ENCODE measurements at regions not wholly inside any gene's neighbourhood (a gene's known extent, or its start where the extent isn't known, plus 50 kb on each side); places are given as distances from the start of the nearest gene placed in this dataset.

GRCh38 chr13:40181203-40181845 is 485.1 kb downstream of the FOXO1 start:
- intact Hi-C loops (cut with micrococcal nuclease) = no loop called here
- no peak for DNase-seq
- Mint-ChIP-seq H3K4me3 (no peak overlapping the region), H3K4me1 (ENCODE audit: low read depth) (peaks cover 59% of the 10 kb centered on the region), H3K36me3 (ENCODE audit: low read depth) (no peaks in the 10 kb centered on the region), H3K27ac (no peak overlapping the region), H3K9me3 (no peaks in the 10 kb centered on the region), H3K27me3 (ENCODE audit: low read depth) (no peaks in the 10 kb centered on the region)
- CTCF ChIA-PET = interaction anchor here (0.5 to 1.0 kb wide), 4 partner anchors 10 to 432 kb away, joined by 3 to 4 read pairs (median 4); no protein-coding TSS in a partner anchor

- H3K27me3 Mint-ChIP-seq (ENCODE audit: low read depth) = no peaks in the 10 kb centered on the region
- intact Hi-C loops (cut with micrococcal nuclease) = no loop called here
- no peaks in the 10 kb centered on the region for H3K36me3 Mint-ChIP-seq (ENCODE audit: low read depth)
- DNase-seq = no peak
- CTCF ChIA-PET = no interaction called here
- peaks cover 67% of the 10 kb centered on the region for H3K4me1 Mint-ChIP-seq (ENCODE audit: low read depth)
- no peak overlapping the region for H3K27ac Mint-ChIP-seq
- no peak overlapping the region for H3K4me3 Mint-ChIP-seq
- H3K9me3 Mint-ChIP-seq = no peaks in the 10 kb centered on the region
Observed at GRCh38 chr13:40182591-40182990, 483.9 kb downstream of the FOXO1 start.

DNA sequence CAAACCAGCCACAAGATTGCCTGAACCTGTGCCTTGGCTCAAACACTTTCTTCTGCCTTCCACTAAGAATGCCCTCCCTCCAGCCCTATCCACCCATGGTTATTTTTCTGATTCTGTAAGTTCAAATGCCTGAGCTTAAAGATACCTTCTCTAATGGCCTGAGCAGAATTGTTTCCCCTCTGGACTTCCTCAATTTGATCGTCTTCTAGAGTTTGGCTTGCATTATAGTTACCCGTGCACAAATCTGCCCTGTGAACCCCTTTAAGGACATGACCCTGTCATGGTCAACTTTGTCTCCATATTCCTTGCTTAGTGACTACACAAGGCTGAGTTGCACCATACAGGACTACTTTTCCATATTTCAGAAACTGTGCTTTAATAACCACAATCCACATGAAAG is 481.0 kb downstream of the FOXO1 start:
- peaks cover 74% of the 10 kb centered on the region for H3K4me1 Mint-ChIP-seq (ENCODE audit: low read depth)
- H3K27me3 Mint-ChIP-seq (ENCODE audit: low read depth) = no peaks in the 10 kb centered on the region
- H3K9me3 Mint-ChIP-seq = no peaks in the 10 kb centered on the region
- no peak overlapping the region for H3K27ac Mint-ChIP-seq
- no peaks in the 10 kb centered on the region for H3K36me3 Mint-ChIP-seq (ENCODE audit: low read depth)
- intact Hi-C loops (cut with micrococcal nuclease) = loop anchor here (5.0 kb wide), 2 partner anchors 158 to 412 kb away; no protein-coding TSS in a partner anchor
- H3K4me3 Mint-ChIP-seq = no peak overlapping the region
- DNase-seq = no peak
- CTCF ChIA-PET = interaction anchor here (0.6 to 1.6 kb wide), 3 partner anchors 11 to 241 kb away, joined by 3 to 5 read pairs (median 4); no protein-coding TSS in a partner anchor

- Mint-ChIP-seq H3K4me1 (ENCODE audit: low read depth) (peaks cover 80% of the 10 kb centered on the region), H3K27me3 (ENCODE audit: low read depth) (no peaks in the 10 kb centered on the region), H3K27ac (peak overlapping the region; percentile 88), H3K9me3 (no peaks in the 10 kb centered on the region), H3K36me3 (ENCODE audit: low read depth) (no peaks in the 10 kb centered on the region), H3K4me3 (peak overlapping the region; percentile 38)
- peak; percentile 60 for DNase-seq
- intact Hi-C loops (cut with micrococcal nuclease) = loop anchor here (5.0 kb wide), 2 partner anchors 159 to 411 kb away; no protein-coding TSS in a partner anchor
- CTCF ChIA-PET = interaction anchor here (1.3 to 2.4 kb wide), 3 partner anchors 21 to 117 kb away, joined by 3 to 11 read pairs (median 5); no protein-coding TSS in a partner anchor
Observed at GRCh38 chr13:40186041-40186440, 480.4 kb downstream of the FOXO1 start.

DNA sequence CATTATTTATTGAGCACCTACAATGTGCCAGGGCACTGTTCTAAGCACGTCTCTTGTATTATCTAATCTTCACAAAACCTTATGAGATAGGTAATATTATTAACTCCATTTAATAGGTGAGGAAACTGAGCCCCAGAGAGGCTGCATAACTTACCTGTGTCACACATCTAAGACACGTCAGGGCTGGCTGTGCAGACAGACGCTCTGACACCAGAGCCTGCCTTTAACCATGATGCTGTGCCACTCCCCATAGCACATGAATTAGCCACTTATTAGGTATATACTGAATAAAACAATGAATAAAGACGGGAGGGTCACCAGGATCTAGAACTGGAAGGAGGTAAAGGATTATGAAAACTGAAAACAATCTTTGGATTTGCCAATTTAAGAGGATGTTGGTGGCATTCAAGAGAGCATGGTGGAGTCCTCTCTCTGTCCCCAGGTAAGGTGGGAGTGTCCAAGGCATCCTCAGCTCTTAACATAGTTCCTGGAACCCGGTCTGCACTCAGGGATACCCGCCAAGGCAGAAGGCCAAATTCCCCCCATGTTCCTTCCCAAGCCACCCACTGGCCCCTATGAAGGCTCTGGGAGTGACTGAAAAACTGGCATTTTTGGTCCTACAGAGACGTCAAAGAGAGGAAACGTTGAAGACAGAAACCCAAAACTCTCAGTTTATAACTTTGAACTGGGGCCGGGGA is 479.7 kb downstream of the FOXO1 start:
- intact Hi-C loops (cut with micrococcal nuclease) = loop anchor here (1.0 to 5.0 kb wide), 12 partner anchors 15 to 480 kb away; partner anchors contain the start of gene FOXO1
- Mint-ChIP-seq H3K27me3 (ENCODE audit: low read depth) (no peaks in the 10 kb centered on the region), H3K9me3 (no peaks in the 10 kb centered on the region), H3K4me1 (ENCODE audit: low read depth) (peaks cover 81% of the 10 kb centered on the region), H3K27ac (peak overlapping the region; percentile 88), H3K4me3 (peak overlapping the region; percentile 38), H3K36me3 (ENCODE audit: low read depth) (no peaks in the 10 kb centered on the region)
- CTCF ChIA-PET = interaction anchor here (0.6 to 2.4 kb wide), 11 partner anchors 9 to 591 kb away, joined by 3 to 11 read pairs (median 3); no protein-coding TSS in a partner anchor
- DNase-seq = no peak

DNA sequence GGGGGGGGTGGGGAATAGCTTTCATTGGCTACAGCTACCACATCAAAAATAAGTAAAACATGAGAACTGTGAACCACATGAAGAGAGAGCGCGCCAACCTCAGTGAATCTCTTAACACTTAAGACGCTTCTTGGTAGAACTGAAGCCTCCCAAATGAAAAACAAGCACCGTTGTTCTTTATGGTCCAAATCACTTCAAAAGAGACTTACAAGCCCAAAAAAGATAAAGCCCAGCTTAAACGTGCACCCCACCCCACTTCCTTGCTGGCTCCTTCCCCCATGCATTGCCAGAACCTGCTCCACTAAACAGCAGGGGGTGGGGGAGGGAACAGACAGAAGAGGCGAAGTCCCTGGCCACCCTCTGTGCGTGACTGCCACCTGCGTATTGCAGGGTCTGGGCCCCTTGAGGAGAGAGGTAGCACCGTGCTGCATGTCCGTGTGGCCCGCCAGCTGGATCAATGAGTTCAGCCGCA is 479.1 kb downstream of the FOXO1 start:
- H3K27me3 Mint-ChIP-seq (ENCODE audit: low read depth) = no peaks in the 10 kb centered on the region

GRCh38 chr13:40187841-40188591 is 478.4 kb downstream of the FOXO1 start:
- Mint-ChIP-seq H3K4me3 (peak overlapping the region; percentile 67), H3K27me3 (ENCODE audit: low read depth) (no peaks in the 10 kb centered on the region), H3K4me1 (ENCODE audit: low read depth) (peaks cover 84% of the 10 kb centered on the region), H3K27ac (peak overlapping the region; percentile 91), H3K9me3 (no peaks in the 10 kb centered on the region), H3K36me3 (ENCODE audit: low read depth) (no peaks in the 10 kb centered on the region)
- CTCF ChIA-PET = interaction anchor here (0.9 to 2.4 kb wide), 8 partner anchors 11 to 590 kb away, joined by 3 to 11 read pairs (median 3); no protein-coding TSS in a partner anchor
- peak; percentile 73 for DNase-seq
- intact Hi-C loops (cut with micrococcal nuclease) = loop anchor here (1.0 to 5.0 kb wide), 14 partner anchors 17 to 589 kb away; partner anchors contain the start of gene FOXO1

More for the DNA sequence above, 479.1 kb downstream of the FOXO1 start:
- Mint-ChIP-seq H3K27ac (peak overlapping the region; percentile 91), H3K4me1 (ENCODE audit: low read depth) (peaks cover 87% of the 10 kb centered on the region), H3K36me3 (ENCODE audit: low read depth) (no peaks in the 10 kb centered on the region), H3K4me3 (peak overlapping the region; percentile 67), H3K9me3 (no peaks in the 10 kb centered on the region)
- DNase-seq = peak; percentile 88
- intact Hi-C loops (cut with micrococcal nuclease) = loop anchor here (1.0 to 5.0 kb wide), 12 partner anchors 16 to 479 kb away; partner anchors contain the start of gene FOXO1
- CTCF ChIA-PET = interaction anchor here (0.6 to 2.4 kb wide), 12 partner anchors 9 to 590 kb away, joined by 3 to 11 read pairs (median 3); no protein-coding TSS in a partner anchor

DNA sequence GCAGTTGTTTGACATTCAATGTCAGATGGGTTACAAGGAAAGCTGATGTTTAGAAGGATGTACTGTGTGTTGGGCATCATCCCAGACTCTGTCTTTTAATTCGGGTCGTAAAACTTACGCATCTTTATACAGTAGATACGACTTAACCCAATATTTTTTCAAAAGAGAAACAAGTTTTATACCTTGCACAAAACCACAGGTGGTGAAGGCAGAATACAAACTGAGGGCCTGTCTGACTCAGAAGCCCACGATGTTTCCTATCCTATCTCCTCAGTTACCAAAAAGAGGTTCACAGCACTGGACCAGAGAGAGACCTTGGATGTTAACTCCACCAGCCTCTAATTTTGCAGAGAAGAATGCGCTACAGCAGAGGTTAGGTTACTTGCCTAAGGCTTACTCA is 477.0 kb downstream of the FOXO1 start:
- Mint-ChIP-seq H3K4me3 (peak overlapping the region; percentile 34), H3K27ac (peak overlapping the region; percentile 81), H3K36me3 (ENCODE audit: low read depth) (no peaks in the 10 kb centered on the region), H3K27me3 (ENCODE audit: low read depth) (no peaks in the 10 kb centered on the region), H3K4me1 (ENCODE audit: low read depth) (peaks cover 76% of the 10 kb centered on the region), H3K9me3 (no peaks in the 10 kb centered on the region)
- DNase-seq = peak; percentile 52
- intact Hi-C loops (cut with micrococcal nuclease) = loop anchor here (1.0 to 5.0 kb wide), 5 partner anchors 17 to 587 kb away; no protein-coding TSS in a partner anchor
- CTCF ChIA-PET = interaction anchor here (0.9 to 2.7 kb wide), 7 partner anchors 11 to 120 kb away, joined by 3 to 13 read pairs (median 5); no protein-coding TSS in a partner anchor

DNA sequence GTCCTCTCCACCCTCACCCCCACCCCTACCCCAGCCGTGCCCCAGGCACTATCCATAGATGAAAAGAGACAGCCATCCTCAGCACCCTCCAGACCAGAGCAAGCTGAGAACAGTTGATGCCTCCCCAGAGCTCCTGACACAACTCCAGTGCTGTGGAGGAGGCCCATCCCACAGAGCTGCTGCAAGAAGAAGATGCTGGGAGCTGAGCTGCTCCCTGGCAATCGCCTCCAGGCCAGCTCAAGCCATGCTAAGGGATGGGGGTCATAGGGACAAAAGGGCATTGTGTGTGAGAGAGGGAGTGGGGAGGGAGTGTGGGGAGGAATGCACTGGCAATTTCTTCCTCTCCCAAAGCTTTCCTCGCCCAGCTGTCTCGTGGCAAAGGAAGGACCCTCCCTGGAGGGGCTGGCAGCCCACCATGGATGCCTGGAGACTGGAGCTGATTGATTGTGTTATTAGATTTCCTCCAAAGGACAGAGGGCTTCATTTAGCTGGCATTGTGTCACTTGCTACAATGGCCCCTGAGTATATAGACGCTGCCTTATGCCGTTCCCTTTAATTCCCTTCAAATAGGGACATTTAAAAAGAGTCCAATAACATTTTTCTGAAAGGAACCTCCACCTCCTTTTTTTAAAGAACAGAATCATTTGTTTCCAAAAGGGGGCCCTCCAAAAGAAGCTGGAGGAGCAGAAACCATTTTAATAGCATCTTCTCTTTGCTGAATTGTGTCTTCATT is 476.4 kb downstream of the FOXO1 start:
- CTCF ChIA-PET = interaction anchor here (0.5 to 2.7 kb wide), 14 partner anchors 10 to 508 kb away, joined by 3 to 13 read pairs (median 3); no protein-coding TSS in a partner anchor
- H3K4me1 Mint-ChIP-seq (ENCODE audit: low read depth) = peaks cover 75% of the 10 kb centered on the region
- DNase-seq = peak; percentile 28
- no peaks in the 10 kb centered on the region for H3K36me3 Mint-ChIP-seq (ENCODE audit: low read depth)
- H3K4me3 Mint-ChIP-seq = peak overlapping the region; percentile 36
- H3K27ac Mint-ChIP-seq = peak overlapping the region; percentile 81
- H3K9me3 Mint-ChIP-seq = no peaks in the 10 kb centered on the region
- intact Hi-C loops (cut with micrococcal nuclease) = loop anchor here (1.0 to 5.0 kb wide), 5 partner anchors 16 to 587 kb away; no protein-coding TSS in a partner anchor
- no peaks in the 10 kb centered on the region for H3K27me3 Mint-ChIP-seq (ENCODE audit: low read depth)

GRCh38 chr13:40190641-40191100 is 475.8 kb downstream of the FOXO1 start:
- intact Hi-C loops (cut with micrococcal nuclease) = no loop called here

More at GRCh38 chr13:40190641-40191100, 475.8 kb downstream of the FOXO1 start:
- Mint-ChIP-seq H3K4me3 (peak overlapping the region; percentile 36), H3K9me3 (no peaks in the 10 kb centered on the region), H3K36me3 (ENCODE audit: low read depth) (no peaks in the 10 kb centered on the region), H3K4me1 (ENCODE audit: low read depth) (peaks cover 69% of the 10 kb centered on the region), H3K27ac (peak overlapping the region; percentile 81), H3K27me3 (ENCODE audit: low read depth) (no peaks in the 10 kb centered on the region)
- CTCF ChIA-PET = interaction anchor here (0.5 to 2.7 kb wide), 16 partner anchors 9 to 509 kb away, joined by 3 to 13 read pairs (median 3); no protein-coding TSS in a partner anchor
- DNase-seq = peak; percentile 91
